ENCODE measurements at regions not wholly inside any gene's neighbourhood (a gene's known extent, or its start where the extent isn't known, plus 50 kb on each side); places are given as distances from the start of the nearest gene placed in this dataset.

- no peak for TF ChIP-seq EZH2phosphoT487 (IDR thresholded peaks at IDR 0.05; ENCODE audit: unreplicated experiment)
- no peak for TF ChIP-seq ZNF331 (CRISPR knock-in tag; IDR thresholded peaks at IDR 0.05; ENCODE audit: low read depth)
- TF ChIP-seq, protein P1, sequence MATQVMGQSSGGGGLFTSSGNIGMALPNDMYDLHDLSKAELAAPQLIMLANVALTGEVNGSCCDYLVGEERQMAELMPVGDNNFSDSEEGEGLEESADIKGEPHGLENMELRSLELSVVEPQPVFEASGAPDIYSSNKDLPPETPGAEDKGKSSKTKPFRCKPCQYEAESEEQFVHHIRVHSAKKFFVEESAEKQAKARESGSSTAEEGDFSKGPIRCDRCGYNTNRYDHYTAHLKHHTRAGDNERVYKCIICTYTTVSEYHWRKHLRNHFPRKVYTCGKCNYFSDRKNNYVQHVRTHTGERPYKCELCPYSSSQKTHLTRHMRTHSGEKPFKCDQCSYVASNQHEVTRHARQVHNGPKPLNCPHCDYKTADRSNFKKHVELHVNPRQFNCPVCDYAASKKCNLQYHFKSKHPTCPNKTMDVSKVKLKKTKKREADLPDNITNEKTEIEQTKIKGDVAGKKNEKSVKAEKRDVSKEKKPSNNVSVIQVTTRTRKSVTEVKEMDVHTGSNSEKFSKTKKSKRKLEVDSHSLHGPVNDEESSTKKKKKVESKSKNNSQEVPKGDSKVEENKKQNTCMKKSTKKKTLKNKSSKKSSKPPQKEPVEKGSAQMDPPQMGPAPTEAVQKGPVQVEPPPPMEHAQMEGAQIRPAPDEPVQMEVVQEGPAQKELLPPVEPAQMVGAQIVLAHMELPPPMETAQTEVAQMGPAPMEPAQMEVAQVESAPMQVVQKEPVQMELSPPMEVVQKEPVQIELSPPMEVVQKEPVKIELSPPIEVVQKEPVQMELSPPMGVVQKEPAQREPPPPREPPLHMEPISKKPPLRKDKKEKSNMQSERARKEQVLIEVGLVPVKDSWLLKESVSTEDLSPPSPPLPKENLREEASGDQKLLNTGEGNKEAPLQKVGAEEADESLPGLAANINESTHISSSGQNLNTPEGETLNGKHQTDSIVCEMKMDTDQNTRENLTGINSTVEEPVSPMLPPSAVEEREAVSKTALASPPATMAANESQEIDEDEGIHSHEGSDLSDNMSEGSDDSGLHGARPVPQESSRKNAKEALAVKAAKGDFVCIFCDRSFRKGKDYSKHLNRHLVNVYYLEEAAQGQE (IDR thresholded peaks at IDR 0.05; ENCODE audit: unreplicated experiment), result no peak
- no peak for TF ChIP-seq STAT1 (IDR thresholded peaks at IDR 0.05; ENCODE audit: unreplicated experiment)
- TF ChIP-seq JUNB (IDR thresholded peaks at IDR 0.05; ENCODE audit: unreplicated experiment), result no peak
These were observed 294.4 kb downstream of the HINT1 start (continued) for GRCh38 chr5:130870691-130871090.

- peaks cover 6% of the 10 kb centered on the region; the same call in 1 of the 2 replicates for H3K9me2 ChIP-seq (ENCODE audit: insufficient read depth)
- no peaks in the 10 kb centered on the region for H3K79me2 ChIP-seq (replicated peaks; ENCODE audit: insufficient read depth)
- Mint-ChIP-seq H3K9me3 (peaks cover 16% of the 10 kb centered on the region), H3K4me1 (peaks cover 18% of the 10 kb centered on the region; the same call in 2 of the 3 replicates), H3K4me3 (no peak overlapping the region), H3K36me3 (ENCODE audit: low read depth) (peaks cover 15% of the 10 kb centered on the region), H3K27me3 (ENCODE audit: insufficient read depth, low read depth, poor library complexity) (no peaks in the 10 kb centered on the region), H3K27ac (peak overlapping the region; percentile 54)
- no peak for ATAC-seq
- TF ChIP-seq, protein P1 (IDR thresholded peaks at IDR 0.05; ENCODE audit: unreplicated experiment), result no peak
- TF ChIP-seq, protein P2, sequence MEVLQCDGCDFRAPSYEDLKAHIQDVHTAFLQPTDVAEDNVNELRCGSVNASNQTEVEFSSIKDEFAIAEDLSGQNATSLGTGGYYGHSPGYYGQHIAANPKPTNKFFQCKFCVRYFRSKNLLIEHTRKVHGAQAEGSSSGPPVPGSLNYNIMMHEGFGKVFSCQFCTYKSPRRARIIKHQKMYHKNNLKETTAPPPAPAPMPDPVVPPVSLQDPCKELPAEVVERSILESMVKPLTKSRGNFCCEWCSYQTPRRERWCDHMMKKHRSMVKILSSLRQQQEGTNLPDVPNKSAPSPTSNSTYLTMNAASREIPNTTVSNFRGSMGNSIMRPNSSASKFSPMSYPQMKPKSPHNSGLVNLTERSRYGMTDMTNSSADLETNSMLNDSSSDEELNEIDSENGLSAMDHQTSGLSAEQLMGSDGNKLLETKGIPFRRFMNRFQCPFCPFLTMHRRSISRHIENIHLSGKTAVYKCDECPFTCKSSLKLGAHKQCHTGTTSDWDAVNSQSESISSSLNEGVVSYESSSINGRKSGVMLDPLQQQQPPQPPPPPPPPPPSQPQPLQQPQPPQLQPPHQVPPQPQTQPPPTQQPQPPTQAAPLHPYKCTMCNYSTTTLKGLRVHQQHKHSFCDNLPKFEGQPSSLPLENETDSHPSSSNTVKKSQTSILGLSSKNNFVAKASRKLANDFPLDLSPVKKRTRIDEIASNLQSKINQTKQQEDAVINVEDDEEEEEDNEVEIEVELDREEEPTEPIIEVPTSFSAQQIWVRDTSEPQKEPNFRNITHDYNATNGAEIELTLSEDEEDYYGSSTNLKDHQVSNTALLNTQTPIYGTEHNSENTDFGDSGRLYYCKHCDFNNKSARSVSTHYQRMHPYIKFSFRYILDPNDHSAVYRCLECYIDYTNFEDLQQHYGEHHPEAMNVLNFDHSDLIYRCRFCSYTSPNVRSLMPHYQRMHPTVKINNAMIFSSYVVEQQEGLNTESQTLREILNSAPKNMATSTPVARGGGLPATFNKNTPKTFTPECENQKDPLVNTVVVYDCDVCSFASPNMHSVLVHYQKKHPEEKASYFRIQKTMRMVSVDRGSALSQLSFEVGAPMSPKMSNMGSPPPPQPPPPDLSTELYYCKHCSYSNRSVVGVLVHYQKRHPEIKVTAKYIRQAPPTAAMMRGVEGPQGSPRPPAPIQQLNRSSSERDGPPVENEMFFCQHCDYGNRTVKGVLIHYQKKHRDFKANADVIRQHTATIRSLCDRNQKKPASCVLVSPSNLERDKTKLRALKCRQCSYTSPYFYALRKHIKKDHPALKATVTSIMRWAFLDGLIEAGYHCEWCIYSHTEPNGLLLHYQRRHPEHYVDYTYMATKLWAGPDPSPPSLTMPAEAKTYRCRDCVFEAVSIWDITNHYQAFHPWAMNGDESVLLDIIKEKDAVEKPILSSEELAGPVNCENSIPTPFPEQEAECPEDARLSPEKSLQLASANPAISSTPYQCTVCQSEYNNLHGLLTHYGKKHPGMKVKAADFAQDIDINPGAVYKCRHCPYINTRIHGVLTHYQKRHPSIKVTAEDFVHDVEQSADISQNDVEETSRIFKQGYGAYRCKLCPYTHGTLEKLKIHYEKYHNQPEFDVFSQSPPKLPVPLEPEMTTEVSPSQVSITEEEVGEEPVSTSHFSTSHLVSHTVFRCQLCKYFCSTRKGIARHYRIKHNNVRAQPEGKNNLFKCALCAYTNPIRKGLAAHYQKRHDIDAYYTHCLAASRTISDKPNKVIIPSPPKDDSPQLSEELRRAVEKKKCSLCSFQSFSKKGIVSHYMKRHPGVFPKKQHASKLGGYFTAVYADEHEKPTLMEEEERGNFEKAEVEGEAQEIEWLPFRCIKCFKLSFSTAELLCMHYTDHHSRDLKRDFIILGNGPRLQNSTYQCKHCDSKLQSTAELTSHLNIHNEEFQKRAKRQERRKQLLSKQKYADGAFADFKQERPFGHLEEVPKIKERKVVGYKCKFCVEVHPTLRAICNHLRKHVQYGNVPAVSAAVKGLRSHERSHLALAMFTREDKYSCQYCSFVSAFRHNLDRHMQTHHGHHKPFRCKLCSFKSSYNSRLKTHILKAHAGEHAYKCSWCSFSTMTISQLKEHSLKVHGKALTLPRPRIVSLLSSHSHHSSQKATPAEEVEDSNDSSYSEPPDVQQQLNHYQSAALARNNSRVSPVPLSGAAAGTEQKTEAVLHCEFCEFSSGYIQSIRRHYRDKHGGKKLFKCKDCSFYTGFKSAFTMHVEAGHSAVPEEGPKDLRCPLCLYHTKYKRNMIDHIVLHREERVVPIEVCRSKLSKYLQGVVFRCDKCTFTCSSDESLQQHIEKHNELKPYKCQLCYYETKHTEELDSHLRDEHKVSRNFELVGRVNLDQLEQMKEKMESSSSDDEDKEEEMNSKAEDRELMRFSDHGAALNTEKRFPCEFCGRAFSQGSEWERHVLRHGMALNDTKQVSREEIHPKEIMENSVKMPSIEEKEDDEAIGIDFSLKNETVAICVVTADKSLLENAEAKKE (CRISPR knock-in tag; IDR thresholded peaks at IDR 0.05), result peak; percentile 50; the same call in 1 of the 2 replicates
- peaks cover 5% of the 10 kb centered on the region; the same call in 1 of the 2 replicates for H3K4me1 ChIP-seq (ENCODE audit: insufficient read depth)
- no peaks in the 10 kb centered on the region; the same call in 1 of the 2 replicates for H3K36me3 ChIP-seq (ENCODE audit: insufficient read depth)
- DNase-seq (ENCODE audit: low spot score), result peak; percentile 54
- no peaks in the 10 kb centered on the region for H4K20me1 ChIP-seq (replicated peaks; ENCODE audit: insufficient read depth)
- peak overlapping the region; percentile 2; the same call in 1 of the 2 replicates for H2AFZ ChIP-seq
- no peaks in the 10 kb centered on the region for H3K27me3 ChIP-seq (ENCODE audit: insufficient read depth)
- H3K27ac ChIP-seq (ENCODE audit: low read depth), result no peak overlapping the region
- H3K4me3 ChIP-seq, result no peak overlapping the region
- no peaks in the 10 kb centered on the region for H3F3A ChIP-seq (replicated peaks; ENCODE audit: low read depth)
- H3K4me2 ChIP-seq, result no peak overlapping the region
These were observed 296.7 kb downstream of the HINT1 start for GRCh38 chr5:130868186-130868840.

Measured in GM23338 (cell line).